ENCODE measurements at regions not wholly inside any gene's neighbourhood (a gene's known extent, or its start where the extent isn't known, plus 50 kb on each side); places are given as distances from the start of the nearest gene placed in this dataset.

DNA sequence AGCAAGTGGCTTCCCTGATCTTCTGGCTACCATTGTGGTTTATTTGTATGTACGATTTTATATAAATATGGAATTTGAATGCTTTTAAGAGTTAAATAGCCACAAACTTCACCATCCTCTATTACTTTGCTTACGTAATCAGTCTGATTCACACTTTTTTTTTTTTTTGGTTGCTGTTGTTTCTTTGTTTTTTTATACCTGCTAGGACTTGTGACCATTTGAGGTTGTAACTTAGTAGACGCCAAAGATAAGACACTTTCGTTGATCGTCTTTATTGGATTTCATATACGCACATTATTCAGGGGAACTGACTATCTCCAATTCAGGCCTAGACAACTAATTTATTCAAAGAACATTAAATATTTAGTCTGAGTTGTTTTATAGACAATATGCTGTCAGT, 559.0 kb downstream of the CBLN4 start:
- no peak for TF ChIP-seq EZH2 (IDR thresholded peaks at IDR 0.05; ENCODE audit: low read depth)
- TF ChIP-seq, protein P1, sequence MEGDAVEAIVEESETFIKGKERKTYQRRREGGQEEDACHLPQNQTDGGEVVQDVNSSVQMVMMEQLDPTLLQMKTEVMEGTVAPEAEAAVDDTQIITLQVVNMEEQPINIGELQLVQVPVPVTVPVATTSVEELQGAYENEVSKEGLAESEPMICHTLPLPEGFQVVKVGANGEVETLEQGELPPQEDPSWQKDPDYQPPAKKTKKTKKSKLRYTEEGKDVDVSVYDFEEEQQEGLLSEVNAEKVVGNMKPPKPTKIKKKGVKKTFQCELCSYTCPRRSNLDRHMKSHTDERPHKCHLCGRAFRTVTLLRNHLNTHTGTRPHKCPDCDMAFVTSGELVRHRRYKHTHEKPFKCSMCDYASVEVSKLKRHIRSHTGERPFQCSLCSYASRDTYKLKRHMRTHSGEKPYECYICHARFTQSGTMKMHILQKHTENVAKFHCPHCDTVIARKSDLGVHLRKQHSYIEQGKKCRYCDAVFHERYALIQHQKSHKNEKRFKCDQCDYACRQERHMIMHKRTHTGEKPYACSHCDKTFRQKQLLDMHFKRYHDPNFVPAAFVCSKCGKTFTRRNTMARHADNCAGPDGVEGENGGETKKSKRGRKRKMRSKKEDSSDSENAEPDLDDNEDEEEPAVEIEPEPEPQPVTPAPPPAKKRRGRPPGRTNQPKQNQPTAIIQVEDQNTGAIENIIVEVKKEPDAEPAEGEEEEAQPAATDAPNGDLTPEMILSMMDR (conservative IDR thresholded peaks at IDR 0.05), result no peak

All from PC-9 (cell line).